H54 (cell line): ENCODE measurements at regions not wholly inside any gene's neighbourhood (a gene's known extent, or its start where the extent isn't known, plus 50 kb on each side); places are given as distances from the start of the nearest gene placed in this dataset.
A peak's percentile ranks its signal among the peaks of the same experiment; 100 is the strongest.

Experiments used
- DNase-seq: peaks from one replicate; pipeline ENCODE4 v3.0.0; 2011; ENCODE audit warnings: low spot score, mixed read lengths; ENCODE audit not compliant: insufficient read length
- FAIRE-seq: peaks from 3 replicates; lab custom pipeline; 2011; peaks lifted over from hg19 to GRCh38; lab: Jason Lieb, UNC
- POLR2A ChIP-seq: IDR thresholded peaks from 2 replicates; pipeline ENCODE4 v1.6.1; 2011; ENCODE audit warnings: low read depth, mild to moderate bottlenecking, low read length

- no peak for TF ChIP-seq POLR2A
- FAIRE-seq (no peak), DNase-seq (no peak)
Measured at GRCh38 chr3:81929697-81930096, 168.3 kb upstream of the GBE1 start.

GRCh38 chr3:81927811-81928210 lies 166.4 kb upstream of the GBE1 start:
- DNase-seq (no peak), FAIRE-seq (no peak)
- TF ChIP-seq POLR2A = no peak

- no peak for FAIRE-seq
- TF ChIP-seq POLR2A = no peak
- no peak for DNase-seq
Measured at GRCh38 chr3:81925385-81925784, 163.9 kb upstream of the GBE1 start.

GRCh38 chr3:81923038-81923437 lies 161.6 kb upstream of the GBE1 start:
- FAIRE-seq = no peak
- no peak for DNase-seq
- no peak for TF ChIP-seq POLR2A

GRCh38 chr3:81922404-81922803 lies 161.0 kb upstream of the GBE1 start:
- TF ChIP-seq POLR2A = no peak
- no peak for DNase-seq
- no peak for FAIRE-seq

GRCh38 chr3:81920816-81921215 lies 159.4 kb upstream of the GBE1 start:
- no peak for TF ChIP-seq POLR2A
- FAIRE-seq = no peak
- no peak for DNase-seq

GRCh38 chr3:81916890-81917289 lies 155.4 kb upstream of the GBE1 start:
- no peak for FAIRE-seq
- no peak for TF ChIP-seq POLR2A
- DNase-seq = no peak

- DNase-seq (no peak), FAIRE-seq (no peak)
- no peak for TF ChIP-seq POLR2A
Measured at GRCh38 chr3:81913886-81914663, 152.6 kb upstream of the GBE1 start.

- FAIRE-seq (no peak), DNase-seq (no peak)
- TF ChIP-seq POLR2A = no peak
Measured at GRCh38 chr3:81911221-81911620, 149.8 kb upstream of the GBE1 start.

- DNase-seq (no peak), FAIRE-seq (peak; percentile 71)
- TF ChIP-seq POLR2A = no peak
Measured at GRCh38 chr3:81910244-81910852, 148.9 kb upstream of the GBE1 start.

GRCh38 chr3:81909796-81910195 lies 148.4 kb upstream of the GBE1 start:
- DNase-seq (no peak), FAIRE-seq (no peak)
- no peak for TF ChIP-seq POLR2A

GRCh38 chr3:81908561-81908960 lies 147.1 kb upstream of the GBE1 start:
- no peak for TF ChIP-seq POLR2A
- FAIRE-seq (no peak), DNase-seq (no peak)

GRCh38 chr3:81898336-81898735 lies 136.9 kb upstream of the GBE1 start:
- DNase-seq (no peak), FAIRE-seq (no peak)
- TF ChIP-seq POLR2A = no peak

GRCh38 chr3:81894598-81894997 lies 133.2 kb upstream of the GBE1 start:
- FAIRE-seq = no peak
- no peak for DNase-seq
- TF ChIP-seq POLR2A = no peak
